Stimulated activated CD4-positive, alpha-beta T cell treated with anti-CD3 and anti-CD28 coated beads, Interleukin-2, amount 100 ng/mL, for 4 hours (primary cell): ENCODE measurements at regions not wholly inside any gene's neighbourhood (a gene's known extent, or its start where the extent isn't known, plus 50 kb on each side); places are given as distances from the start of the nearest gene placed in this dataset.
"Not testable (repeated sequence)": the region's sequence is repeated elsewhere in the genome, so short reads cannot be mapped to it uniquely, and the experiment has no call there.

Experiments
- DNase-seq: peaks from one replicate; pipeline ENCODE4 v3.0.0-alpha.2; 2020; ENCODE audit warnings: low read depth

DNA sequence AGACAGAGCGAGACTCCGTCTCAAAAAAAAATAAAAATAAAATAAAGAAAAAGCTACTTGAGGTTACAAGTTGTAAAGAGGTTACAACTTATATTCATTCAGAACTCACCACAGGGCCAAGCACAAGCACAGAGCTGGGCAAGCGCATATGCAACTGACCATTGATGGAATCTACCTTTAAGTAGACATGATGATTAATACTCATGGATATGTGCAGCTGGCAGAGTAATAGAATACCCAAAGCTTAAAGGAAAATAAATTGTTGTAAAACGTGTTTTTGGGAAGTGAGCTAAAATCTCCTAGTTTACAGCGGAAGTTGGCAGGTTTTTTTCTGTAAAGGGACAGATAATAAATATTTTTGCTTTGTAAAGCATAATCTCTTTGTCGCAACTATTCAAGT, 111.6 kb downstream of the TMEM168 start:
- no peak for DNase-seq

DNA sequence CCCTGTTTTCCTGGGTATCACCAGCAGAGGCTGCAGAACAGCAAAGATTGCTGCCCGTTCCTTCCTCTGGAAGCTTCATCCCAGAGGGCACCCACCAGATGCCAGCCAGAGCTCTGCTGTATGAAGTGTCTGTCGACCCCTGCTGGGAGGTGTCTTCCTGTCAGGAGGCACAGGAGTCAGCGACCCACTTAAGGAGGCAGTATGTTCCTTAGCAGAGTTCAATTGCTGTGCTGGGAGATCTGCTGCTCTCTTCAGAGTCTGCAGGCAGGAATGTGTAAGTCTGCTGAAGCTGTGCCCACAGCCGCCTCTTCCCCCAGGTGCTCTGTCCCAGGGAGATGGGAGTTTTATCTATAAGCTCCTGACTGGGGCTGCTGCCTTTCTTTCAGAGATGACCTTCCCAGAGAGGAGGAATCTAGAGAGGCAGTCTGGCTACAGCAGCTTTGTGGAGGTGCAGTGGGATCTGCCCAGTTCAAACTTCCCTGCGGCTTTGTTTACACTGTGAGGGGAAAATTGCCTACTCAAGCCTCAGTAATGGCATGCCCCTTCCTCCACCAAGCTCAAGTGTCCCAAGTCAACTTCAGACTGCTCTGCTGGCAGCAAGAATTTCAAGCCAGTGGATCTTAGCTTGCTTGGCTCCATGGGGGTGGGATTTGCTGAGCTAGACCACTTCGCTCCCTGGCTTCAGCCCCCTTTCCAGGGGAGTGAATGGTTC, 100.6 kb downstream of the TMEM168 start:
- not testable (repeated sequence) for DNase-seq

DNA sequence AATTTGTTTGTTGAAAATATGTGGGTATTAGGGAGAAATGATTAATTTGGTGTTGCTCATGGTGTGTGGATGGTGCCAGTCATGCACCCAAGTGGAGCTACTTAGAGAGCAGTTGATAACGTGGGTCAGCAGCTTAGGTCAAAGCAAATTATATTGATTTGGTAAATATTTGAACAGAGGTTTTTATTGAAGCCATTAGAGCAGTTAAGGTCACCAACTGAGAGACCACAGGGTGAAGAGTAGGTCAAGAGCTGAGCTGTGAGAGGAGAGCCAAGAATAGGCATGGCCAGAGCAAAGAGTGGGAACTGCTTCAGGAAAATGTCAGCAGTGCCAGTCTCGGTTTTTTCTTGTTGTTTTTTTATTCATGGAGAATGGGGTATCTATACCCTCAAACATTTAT, 97.9 kb downstream of the TMEM168 start:
- DNase-seq: no peak

- not testable (repeated sequence) for DNase-seq
These were observed 93.0 kb downstream of the TMEM168 start for GRCh38 chr7:112697211-112697610.

- DNase-seq: no peak
These were observed 90.3 kb downstream of the TMEM168 start for GRCh38 chr7:112699725-112700513.

- no peak for DNase-seq
These were observed 88.7 kb downstream of the TMEM168 start for GRCh38 chr7:112701456-112701855.

DNA sequence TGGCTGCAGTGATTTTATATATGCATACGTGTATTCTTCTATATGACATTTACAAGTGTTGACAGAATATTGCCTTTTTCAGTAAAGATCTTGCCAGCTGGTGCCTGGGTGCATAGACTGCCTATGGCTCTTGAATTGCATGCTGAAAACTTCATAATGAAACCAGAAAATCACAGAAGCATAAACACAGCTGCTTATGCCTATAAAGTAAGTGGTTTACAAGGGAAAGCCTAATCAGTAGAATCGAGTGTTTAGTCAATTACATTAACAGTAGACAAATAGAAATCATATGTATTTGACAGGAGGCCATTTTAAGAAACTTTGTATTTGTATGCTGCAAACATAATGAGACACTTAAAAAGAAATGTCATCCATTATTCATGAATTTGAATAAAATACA, 82.5 kb downstream of the TMEM168 start:
- DNase-seq: no peak

GRCh38 chr7:112708236-112708635, 82.0 kb downstream of the TMEM168 start:
- DNase-seq: no peak
